ENCODE measurements at regions not wholly inside any gene's neighbourhood (a gene's known extent, or its start where the extent isn't known, plus 50 kb on each side); places are given as distances from the start of the nearest gene placed in this dataset.

DNA sequence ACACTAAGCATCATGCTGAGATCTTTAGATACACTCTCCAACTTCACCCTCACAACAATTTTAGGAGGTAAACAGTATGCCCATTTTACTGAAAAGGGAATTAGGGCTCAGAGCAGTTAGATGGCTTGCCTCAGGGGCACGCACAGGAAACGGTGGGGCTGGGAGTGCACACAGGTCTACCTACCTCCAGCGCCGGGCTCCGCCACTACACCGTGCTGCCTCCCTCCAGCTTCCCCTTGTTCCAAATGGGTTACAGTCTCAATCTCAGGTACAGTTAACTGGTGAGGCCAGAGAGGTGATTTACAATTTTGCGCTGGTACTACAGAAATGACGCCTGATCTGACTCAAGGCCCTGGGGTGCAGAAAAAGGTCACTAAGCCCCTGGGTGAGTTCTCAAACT lies 142.0 kb downstream of the NOC3L start:
- TF ChIP-seq, protein P1, sequence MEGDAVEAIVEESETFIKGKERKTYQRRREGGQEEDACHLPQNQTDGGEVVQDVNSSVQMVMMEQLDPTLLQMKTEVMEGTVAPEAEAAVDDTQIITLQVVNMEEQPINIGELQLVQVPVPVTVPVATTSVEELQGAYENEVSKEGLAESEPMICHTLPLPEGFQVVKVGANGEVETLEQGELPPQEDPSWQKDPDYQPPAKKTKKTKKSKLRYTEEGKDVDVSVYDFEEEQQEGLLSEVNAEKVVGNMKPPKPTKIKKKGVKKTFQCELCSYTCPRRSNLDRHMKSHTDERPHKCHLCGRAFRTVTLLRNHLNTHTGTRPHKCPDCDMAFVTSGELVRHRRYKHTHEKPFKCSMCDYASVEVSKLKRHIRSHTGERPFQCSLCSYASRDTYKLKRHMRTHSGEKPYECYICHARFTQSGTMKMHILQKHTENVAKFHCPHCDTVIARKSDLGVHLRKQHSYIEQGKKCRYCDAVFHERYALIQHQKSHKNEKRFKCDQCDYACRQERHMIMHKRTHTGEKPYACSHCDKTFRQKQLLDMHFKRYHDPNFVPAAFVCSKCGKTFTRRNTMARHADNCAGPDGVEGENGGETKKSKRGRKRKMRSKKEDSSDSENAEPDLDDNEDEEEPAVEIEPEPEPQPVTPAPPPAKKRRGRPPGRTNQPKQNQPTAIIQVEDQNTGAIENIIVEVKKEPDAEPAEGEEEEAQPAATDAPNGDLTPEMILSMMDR (IDR thresholded peaks at IDR 0.05 in 4 of 5, conservative IDR thresholded peaks at IDR 0.05 in 1 of 5) = no peak
- no peak for TF ChIP-seq POLR2A (IDR thresholded peaks at IDR 0.05)
